ENCODE measurements at regions not wholly inside any gene's neighbourhood (a gene's known extent, or its start where the extent isn't known, plus 50 kb on each side); places are given as distances from the start of the nearest gene placed in this dataset.

DNA sequence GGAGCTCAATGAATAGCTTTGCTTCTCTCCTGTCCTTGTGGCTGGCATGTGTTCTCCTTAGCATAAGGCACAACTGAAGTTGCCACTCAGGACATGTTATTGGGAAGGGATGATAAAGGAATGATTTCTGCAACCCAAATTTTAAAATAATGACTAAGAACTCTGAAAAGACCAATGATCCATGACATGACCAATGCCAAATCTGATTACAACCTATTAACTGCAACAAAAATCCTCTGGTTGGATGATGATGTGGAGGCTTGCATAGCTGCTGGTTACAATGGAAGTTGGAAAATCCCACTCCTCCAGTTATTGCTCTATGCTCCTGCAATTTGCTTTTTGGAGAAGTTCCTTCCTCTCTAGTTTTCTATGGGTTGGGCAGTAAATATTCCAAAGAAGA, 63.4 kb upstream of the FBXL4 start:
- TF ChIP-seq, protein P1, sequence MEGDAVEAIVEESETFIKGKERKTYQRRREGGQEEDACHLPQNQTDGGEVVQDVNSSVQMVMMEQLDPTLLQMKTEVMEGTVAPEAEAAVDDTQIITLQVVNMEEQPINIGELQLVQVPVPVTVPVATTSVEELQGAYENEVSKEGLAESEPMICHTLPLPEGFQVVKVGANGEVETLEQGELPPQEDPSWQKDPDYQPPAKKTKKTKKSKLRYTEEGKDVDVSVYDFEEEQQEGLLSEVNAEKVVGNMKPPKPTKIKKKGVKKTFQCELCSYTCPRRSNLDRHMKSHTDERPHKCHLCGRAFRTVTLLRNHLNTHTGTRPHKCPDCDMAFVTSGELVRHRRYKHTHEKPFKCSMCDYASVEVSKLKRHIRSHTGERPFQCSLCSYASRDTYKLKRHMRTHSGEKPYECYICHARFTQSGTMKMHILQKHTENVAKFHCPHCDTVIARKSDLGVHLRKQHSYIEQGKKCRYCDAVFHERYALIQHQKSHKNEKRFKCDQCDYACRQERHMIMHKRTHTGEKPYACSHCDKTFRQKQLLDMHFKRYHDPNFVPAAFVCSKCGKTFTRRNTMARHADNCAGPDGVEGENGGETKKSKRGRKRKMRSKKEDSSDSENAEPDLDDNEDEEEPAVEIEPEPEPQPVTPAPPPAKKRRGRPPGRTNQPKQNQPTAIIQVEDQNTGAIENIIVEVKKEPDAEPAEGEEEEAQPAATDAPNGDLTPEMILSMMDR (IDR thresholded peaks at IDR 0.05; ENCODE audit: poor library complexity, severe bottlenecking), result no peak
- no peak for TF ChIP-seq MXI1 (conservative IDR thresholded peaks at IDR 0.05; ENCODE audit: poor library complexity, severe bottlenecking)
- no peak for TF ChIP-seq EZH2 (IDR thresholded peaks at IDR 0.05; ENCODE audit: borderline replicate concordance, insufficient read depth, low read length, poor library complexity, severe bottlenecking)
- TF ChIP-seq EP300 (conservative IDR thresholded peaks at IDR 0.05; ENCODE audit: poor library complexity, severe bottlenecking), result no peak
- no peak for TF ChIP-seq POLR2AphosphoS5 (IDR thresholded peaks at IDR 0.05)
- TF ChIP-seq RAD21 (conservative IDR thresholded peaks at IDR 0.05), result no peak
- no peak for TF ChIP-seq TAF1 (IDR thresholded peaks at IDR 0.05; ENCODE audit: low read depth)
- TF ChIP-seq, protein P2, sequence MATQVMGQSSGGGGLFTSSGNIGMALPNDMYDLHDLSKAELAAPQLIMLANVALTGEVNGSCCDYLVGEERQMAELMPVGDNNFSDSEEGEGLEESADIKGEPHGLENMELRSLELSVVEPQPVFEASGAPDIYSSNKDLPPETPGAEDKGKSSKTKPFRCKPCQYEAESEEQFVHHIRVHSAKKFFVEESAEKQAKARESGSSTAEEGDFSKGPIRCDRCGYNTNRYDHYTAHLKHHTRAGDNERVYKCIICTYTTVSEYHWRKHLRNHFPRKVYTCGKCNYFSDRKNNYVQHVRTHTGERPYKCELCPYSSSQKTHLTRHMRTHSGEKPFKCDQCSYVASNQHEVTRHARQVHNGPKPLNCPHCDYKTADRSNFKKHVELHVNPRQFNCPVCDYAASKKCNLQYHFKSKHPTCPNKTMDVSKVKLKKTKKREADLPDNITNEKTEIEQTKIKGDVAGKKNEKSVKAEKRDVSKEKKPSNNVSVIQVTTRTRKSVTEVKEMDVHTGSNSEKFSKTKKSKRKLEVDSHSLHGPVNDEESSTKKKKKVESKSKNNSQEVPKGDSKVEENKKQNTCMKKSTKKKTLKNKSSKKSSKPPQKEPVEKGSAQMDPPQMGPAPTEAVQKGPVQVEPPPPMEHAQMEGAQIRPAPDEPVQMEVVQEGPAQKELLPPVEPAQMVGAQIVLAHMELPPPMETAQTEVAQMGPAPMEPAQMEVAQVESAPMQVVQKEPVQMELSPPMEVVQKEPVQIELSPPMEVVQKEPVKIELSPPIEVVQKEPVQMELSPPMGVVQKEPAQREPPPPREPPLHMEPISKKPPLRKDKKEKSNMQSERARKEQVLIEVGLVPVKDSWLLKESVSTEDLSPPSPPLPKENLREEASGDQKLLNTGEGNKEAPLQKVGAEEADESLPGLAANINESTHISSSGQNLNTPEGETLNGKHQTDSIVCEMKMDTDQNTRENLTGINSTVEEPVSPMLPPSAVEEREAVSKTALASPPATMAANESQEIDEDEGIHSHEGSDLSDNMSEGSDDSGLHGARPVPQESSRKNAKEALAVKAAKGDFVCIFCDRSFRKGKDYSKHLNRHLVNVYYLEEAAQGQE (IDR thresholded peaks at IDR 0.05; ENCODE audit: borderline replicate concordance), result no peak
- TF ChIP-seq SMC3 (conservative IDR thresholded peaks at IDR 0.05; ENCODE audit: poor library complexity), result no peak
